Posterior vena cava (tissue), 2 donors: ENCODE measurements at regions not wholly inside any gene's neighbourhood (a gene's known extent, or its start where the extent isn't known, plus 50 kb on each side); places are given as distances from the start of the nearest gene placed in this dataset.

Experiments
- DNase-seq: peaks from one replicate; pipeline ENCODE4 v3.0.0-alpha.2; 2020; ENCODE audit warnings: low spot score
- intact Hi-C, 2 donors: fragments of 100-400 bp; cut with DNase I; formaldehyde crosslinking; loops; one replicate each; pipeline versions ENCODE4 v1.14.1 to v1.14.2; 2022 to 2023
- donor health status: DM: yes; HTN: yes; CAD: no.
- donor health status: DM: yes; HTN: yes; CAD: no.

DNA sequence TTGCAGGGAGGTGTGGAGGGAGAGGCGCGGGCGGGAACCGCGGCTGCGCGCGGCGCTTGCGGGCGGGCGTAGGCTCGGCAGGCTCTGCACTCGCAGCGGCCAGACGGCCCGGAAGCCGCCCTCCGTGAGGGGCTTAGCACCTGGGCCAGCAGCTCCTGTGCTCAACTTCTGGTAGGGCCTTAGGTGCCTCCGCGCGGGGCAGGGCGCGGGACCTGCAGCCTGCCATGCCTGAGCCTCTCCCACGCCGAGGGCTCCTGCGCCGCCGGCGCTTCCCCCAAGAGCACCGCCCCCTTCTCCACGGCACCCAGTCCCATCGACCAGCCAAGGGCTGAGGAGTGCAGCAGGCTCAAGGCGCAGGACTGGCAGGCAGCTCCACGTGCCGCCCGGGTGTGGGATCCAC is 940.8 kb upstream of the PCDH9 start:
- no peak for DNase-seq

GRCh38 chr13:68168448-68168847 is 938.3 kb upstream of the PCDH9 start:
- DNase-seq = no peak
- intact Hi-C loops = no loop called here

More for the DNA sequence above, 940.8 kb upstream of the PCDH9 start:
- intact Hi-C loops = no loop called here

GRCh38 chr13:68160466-68160865 is 930.3 kb upstream of the PCDH9 start:
- DNase-seq = no peak
- intact Hi-C loops = no loop called here

DNA sequence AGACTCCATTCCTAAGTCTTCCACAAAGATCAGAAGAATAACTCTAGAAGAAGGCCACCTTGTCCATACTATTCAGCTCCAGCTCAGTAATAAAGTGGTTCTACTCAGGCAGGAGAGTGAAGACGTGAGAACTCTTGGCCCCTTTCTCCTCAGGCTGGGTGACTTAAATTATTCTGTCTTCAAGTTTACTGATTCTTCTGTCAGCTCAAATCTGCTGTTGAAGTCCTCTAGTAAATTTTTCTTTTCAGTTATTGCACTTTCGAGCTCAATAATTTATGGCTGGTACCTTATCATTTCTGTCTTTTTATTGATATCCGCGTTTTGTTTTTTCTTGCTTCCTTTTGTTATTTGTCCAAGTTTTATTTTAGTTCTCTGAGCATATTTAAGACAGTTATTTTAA is 922.3 kb upstream of the PCDH9 start:
- DNase-seq = no peak
- intact Hi-C loops = no loop called here

DNA sequence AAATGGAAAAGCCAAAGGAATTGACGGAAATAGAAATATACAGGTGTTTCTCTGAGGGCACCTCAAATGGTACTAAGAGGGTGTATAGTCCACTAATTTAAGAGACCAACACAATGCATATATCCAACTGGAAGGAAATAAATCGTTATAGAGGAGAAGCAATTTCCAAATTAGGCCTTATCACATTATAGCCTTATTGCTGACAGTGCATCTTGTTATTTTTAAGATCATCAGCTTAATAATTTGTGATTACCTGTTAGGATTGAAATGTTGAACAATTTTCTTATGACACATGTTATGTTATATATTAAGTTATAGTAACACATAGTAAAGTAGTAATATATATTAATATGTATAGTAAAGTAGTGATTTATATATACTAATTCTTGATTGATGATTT is 915.7 kb upstream of the PCDH9 start:
- intact Hi-C loops = no loop called here
- DNase-seq = no peak

GRCh38 chr13:68128297-68128915 is 898.3 kb upstream of the PCDH9 start:
- DNase-seq = no peak
- intact Hi-C loops = no loop called here

DNA sequence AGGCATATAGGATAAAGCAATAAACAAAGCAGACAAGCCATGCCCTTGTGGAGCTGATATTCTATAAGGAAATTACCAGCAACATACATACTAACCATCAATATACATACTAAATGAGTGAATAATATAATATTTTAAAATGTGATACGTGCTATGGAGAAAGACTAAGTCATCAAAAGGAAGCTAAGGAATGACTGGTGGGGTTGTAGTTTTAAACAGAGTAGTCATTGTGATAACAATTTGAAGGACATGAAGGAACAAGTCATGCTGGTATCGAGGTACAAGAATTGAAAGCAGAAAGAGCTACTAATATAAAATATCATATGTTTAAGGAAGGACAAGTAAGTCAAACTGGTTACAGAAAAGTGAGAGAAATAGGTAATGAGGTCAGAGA is 894.9 kb upstream of the PCDH9 start:
- DNase-seq = no peak
- intact Hi-C loops = no loop called here

GRCh38 chr13:68124437-68125086 is 894.4 kb upstream of the PCDH9 start:
- no peak for DNase-seq
- intact Hi-C loops = no loop called here

- intact Hi-C loops = no loop called here
- no peak for DNase-seq
These were observed 880.1 kb upstream of the PCDH9 start for GRCh38 chr13:68110178-68110768.

GRCh38 chr13:68107667-68108066 is 877.5 kb upstream of the PCDH9 start:
- intact Hi-C loops = no loop called here
- no peak for DNase-seq

DNA sequence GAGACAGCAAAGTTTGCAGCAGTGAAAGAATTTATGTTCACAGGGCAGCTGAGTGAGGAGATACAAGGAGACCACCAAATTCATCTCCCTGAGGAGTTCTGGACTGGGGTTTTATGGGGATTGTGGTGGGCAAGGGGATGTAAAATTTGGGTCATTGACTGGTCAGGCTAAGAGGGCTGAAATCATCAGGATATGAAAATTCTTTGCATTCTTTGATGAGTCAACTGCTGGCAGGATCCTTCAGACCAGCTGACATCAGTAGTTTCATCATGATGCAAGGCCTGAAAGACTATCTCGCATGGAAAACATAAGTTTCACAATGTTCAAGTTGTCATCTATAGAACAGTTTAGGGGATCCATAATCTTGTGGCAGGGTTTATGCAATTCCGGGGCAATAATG is 869.5 kb upstream of the PCDH9 start:
- DNase-seq = no peak
- intact Hi-C loops = no loop called here

DNA sequence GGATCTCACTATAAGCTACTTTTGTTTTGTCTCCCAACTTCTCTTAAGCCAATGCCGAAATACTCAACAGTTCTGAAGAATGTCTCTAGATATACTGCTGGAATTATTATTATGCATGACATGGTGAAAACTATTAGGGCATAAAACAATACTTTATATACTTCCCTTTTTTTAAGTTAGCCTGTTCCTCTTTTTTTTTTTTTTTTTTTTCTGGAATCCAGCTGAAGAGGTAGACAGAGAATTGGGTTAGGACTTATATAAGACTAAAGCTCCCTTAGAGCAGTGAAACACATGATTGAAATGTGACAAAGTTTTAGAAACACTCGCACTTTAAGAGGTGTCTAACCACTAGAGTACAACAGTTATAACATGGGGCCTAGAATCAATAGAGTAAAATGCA is 850.9 kb upstream of the PCDH9 start:
- no peak for DNase-seq
- intact Hi-C loops = no loop called here

- no peak for DNase-seq
- intact Hi-C loops = no loop called here
These were observed 848.7 kb upstream of the PCDH9 start for GRCh38 chr13:68078874-68079273.

DNA sequence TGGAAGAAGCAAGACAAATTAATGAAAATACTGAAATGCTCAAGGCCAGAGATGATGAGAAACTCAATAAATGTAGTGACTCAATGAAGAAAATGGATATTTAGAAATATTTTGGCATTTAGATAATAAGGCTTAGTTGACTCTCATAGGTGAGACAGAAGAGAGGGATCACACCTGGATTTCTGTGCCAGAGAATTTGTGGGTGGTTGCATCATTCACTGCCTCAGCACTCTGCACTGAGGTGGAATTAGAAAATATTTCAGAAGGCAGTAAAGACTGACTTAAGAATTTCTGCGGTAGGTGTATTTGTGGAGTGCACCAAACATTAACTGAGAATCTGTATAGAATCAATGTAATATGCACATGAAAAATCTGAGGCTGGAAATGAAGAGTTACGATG is 848.3 kb upstream of the PCDH9 start:
- intact Hi-C loops = no loop called here
- no peak for DNase-seq

GRCh38 chr13:68076046-68076445 is 845.9 kb upstream of the PCDH9 start:
- intact Hi-C loops = no loop called here
- DNase-seq = peak; percentile 52

DNA sequence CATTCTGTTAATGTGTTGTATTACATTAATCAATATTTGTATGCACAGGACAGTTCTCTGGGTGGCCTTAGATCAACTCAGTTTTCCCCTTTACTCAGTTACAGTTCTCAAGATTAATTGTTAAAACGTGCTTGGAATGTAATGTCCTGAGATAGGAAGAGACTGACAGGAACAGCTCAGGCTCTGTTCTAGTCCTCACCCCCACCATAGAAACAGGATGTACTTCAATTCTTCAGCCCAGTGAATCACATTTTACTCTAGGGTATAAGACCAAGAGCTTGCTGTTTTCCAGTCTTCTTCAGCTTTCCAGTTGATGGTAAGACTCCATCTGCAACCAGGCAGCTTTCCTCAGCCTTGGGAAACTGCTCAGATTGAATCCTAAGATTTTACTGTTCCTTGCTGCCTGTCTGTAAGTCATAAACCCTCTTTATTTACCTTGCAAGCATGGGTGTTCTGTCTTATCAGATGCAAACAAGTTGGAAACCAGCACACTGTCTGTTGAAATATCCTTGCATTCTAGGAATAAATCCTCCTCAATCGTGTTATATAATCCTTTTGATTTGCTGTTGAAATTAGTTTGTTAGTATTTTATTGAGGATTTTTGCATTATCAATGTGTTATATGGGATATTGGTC is 836.9 kb upstream of the PCDH9 start:
- intact Hi-C loops = no loop called here
- DNase-seq = no peak

GRCh38 chr13:68064001-68064770 is 834.0 kb upstream of the PCDH9 start:
- DNase-seq = no peak
- intact Hi-C loops = no loop called here

DNA sequence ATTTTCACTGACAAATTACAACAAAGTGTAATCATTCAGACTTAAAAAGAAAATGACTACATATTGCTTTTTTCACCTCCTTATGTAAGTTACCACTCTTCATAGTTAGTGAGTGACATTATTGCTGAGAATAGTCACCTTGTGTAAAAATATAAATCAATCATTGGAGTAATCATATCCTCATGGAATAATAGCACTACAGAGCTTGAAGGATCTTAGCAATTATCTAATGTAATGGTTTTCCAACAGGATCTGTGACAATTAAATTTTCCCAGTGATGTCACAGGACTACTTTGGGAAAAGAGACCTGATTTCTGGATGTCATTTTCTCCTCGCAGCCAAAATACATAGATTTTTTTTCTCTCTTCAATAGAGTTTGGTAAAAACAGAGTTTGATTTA is 833.0 kb upstream of the PCDH9 start:
- no peak for DNase-seq
- intact Hi-C loops = no loop called here

DNA sequence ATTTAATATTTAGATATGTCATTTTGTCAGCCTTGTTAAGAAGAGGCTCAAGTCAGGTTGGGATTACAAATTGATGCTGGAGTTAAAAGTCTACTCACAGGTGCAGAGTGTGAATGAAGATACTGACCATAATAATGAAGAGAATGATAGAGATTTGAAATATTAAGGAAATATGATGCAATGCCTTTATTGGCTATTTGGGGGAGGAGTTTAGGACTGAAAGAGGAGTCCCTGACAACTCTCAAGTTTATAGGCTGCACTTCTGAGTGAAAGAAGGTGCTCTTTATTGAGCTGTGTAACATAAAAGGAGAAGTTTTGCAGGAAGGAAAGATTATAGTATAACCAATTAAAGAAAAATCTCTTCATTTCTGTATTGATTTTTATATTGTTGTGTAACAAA is 827.7 kb upstream of the PCDH9 start:
- intact Hi-C loops = no loop called here
- DNase-seq = no peak
